GM13976 (cell line): ENCODE measurements at regions not wholly inside any gene's neighbourhood (a gene's known extent, or its start where the extent isn't known, plus 50 kb on each side); places are given as distances from the start of the nearest gene placed in this dataset.

Experiments
- DNase-seq: peaks from one replicate; pipeline ENCODE4 v3.0.0; 2012; ENCODE audit warnings: low spot score
- in situ Hi-C: fragments of 300-500 bp; cut with MboI; formaldehyde crosslinking; loops from one replicate; pipeline ENCODE4 v1.12.0; 2022; ENCODE audit warnings: low sequenced_read_pairs, mixed read lengths, inconsistent platforms; ENCODE audit not compliant: unreplicated experiment
- TF ChIP-seq, protein P1 (sequence below): IDR thresholded peaks from 2 replicates; pipeline ENCODE4 v1.5.1; 2012; ENCODE audit warnings: borderline replicate concordance, mild to moderate bottlenecking; ENCODE audit not compliant: insufficient read depth; ENCODE audit errors: extremely low read depth, missing control alignments, control extremely low read depth

DNA sequence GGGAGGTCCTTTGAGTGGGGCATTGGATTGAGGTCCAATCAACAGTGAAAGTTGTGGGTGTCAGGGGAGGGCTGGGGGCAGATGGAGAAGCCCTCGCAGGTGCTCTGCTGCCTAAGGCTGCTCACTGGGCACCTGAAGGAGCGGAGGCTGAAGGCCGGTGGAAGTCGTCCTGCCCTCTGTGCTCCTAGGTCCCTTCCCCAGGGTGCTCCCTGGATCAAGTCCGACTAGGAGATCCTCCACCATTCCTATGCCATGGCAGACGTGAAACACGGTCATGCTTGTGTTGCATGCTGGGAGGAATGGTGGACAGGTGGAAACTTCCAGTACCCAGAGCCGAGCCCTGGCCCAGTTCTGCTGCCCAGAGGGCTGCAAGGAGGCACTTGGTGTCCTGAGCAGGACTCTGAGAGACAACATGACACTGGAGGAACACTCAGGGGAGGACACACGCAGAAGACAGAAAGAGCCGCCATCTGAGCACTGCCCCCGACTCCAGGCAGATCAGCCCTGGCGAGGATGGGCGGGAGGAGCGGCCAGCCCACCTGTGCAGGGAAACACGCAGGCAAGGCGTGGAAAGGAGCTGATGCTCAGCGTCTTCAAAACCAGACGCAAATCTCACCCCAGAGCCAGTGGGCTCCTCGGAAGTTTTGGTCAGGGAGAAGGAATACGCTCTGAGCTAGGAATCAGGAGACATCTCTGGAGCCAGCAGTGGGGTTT is 786.8 kb downstream of the BRD1 start:
- DNase-seq: no peak
- TF ChIP-seq, protein P1, sequence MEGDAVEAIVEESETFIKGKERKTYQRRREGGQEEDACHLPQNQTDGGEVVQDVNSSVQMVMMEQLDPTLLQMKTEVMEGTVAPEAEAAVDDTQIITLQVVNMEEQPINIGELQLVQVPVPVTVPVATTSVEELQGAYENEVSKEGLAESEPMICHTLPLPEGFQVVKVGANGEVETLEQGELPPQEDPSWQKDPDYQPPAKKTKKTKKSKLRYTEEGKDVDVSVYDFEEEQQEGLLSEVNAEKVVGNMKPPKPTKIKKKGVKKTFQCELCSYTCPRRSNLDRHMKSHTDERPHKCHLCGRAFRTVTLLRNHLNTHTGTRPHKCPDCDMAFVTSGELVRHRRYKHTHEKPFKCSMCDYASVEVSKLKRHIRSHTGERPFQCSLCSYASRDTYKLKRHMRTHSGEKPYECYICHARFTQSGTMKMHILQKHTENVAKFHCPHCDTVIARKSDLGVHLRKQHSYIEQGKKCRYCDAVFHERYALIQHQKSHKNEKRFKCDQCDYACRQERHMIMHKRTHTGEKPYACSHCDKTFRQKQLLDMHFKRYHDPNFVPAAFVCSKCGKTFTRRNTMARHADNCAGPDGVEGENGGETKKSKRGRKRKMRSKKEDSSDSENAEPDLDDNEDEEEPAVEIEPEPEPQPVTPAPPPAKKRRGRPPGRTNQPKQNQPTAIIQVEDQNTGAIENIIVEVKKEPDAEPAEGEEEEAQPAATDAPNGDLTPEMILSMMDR: no peak
- in situ Hi-C loops: no loop called here

DNA sequence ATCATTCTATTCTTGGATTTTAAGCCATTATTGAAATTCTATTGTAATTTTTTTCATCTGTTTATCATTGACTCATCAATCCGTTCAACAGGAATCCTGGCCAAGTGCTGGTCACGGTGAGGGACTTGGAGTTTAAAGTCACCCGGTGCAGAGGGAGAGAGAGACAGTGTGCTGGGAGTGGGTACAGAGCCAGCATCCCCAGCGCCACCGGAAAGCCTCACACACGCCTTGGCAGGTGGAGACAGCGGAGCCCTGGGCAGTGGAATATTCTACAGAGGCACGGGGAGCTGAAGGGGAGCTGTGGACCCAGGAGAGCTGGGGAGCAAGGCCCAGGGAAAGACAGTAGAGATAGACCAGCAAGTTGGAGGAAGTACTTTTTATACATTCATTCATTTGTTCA is 787.6 kb downstream of the BRD1 start:
- in situ Hi-C loops: no loop called here
- no peak for DNase-seq
- TF ChIP-seq, protein P1: no peak

GRCh38 chr22:49039625-49040024 is 788.0 kb downstream of the BRD1 start:
- DNase-seq: no peak
- in situ Hi-C loops: no loop called here

GRCh38 chr22:49037701-49038245 is 789.9 kb downstream of the BRD1 start:
- TF ChIP-seq, protein P1: no peak
- in situ Hi-C loops: no loop called here
- DNase-seq: no peak

More at GRCh38 chr22:49039625-49040024, 788.0 kb downstream of the BRD1 start:
- TF ChIP-seq, protein P1: no peak

DNA sequence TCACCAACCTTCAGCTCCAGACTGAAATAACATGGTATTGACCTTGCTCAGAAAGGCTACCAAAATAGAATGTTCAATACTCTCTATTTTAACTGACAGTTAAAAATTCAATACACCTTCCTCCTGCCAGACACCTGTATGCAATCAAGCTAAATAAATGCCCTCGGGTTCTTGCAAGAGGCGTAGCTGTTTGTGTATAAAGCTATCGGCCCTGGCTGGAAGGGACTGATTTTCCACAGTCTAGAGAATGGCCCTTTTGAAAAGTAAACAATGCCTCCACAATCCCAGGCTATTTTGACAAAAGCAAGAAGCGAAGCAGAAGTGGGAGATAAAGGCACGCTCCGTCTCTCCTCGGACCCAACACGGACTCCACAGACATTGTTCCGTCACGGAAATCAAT is 791.2 kb downstream of the BRD1 start:
- in situ Hi-C loops: no loop called here
- no peak for DNase-seq
- TF ChIP-seq, protein P1: no peak

DNA sequence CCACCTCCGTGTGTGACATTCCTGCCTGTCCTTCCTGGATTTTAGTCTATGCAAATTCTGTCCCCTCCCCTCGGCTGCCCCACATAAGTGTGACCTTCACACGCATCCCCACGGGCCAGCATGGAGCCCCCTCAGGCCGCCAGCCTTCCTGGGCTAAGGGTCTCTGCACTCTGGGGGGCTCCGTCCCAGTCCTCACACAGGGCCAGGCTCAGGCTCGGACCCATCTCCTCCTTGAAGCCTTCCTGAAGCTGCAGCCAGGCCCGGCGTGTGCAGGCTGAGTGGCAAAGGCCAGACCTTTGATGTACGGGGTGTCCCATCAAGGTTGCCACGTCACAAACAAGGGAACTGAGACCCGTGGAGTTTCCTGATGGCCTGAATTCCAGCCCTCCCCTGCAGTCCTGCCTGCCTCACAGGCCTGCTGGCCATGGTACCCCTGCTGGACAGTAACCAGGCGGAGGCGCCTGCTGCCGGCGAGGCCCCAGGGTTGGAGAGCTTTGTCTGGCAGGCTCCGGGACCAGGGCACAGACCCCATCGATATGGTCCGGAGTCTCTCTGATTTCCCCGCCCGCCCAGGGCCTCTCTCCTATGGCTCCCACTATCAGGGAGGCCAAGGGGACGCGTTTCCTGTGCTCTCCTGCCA is 791.7 kb downstream of the BRD1 start:
- TF ChIP-seq, protein P1: no peak
- in situ Hi-C loops: no loop called here
- DNase-seq: no peak
